CD14-positive monocyte (primary cell): ENCODE measurements at regions not wholly inside any gene's neighbourhood (a gene's known extent, or its start where the extent isn't known, plus 50 kb on each side); places are given as distances from the start of the nearest gene placed in this dataset.

Source experiments
- DNase-seq, 3 donors: peaks; one replicate each; pipeline ENCODE4 v3.0.0-alpha.2; 2011 to 2022
- H2AFZ ChIP-seq: 2 replicates; pipeline ENCODE4 v1.6.0; 2012; ENCODE audit warnings: mild to moderate bottlenecking, low read depth, low read length, inconsistent platforms; ENCODE audit not compliant: insufficient read depth, poor library complexity, severe bottlenecking
- H3K27ac ChIP-seq, 2 donors: 1 replicate in 1 of 2; 2 replicates in 1 of 2; pipeline ENCODE4 v1.5.1; 2012 to 2013; ENCODE audit warnings: low read length in 2 of 2, control low read depth in 1 of 2, inconsistent platforms in 1 of 2, low read depth in 1 of 2, mild to moderate bottlenecking in 1 of 2
- H3K27me3 ChIP-seq, 2 donors: one replicate each; pipeline versions ENCODE4 v1.6.0 to v1.6.1; 2011 to 2013; ENCODE audit warnings: low read length in 2 of 2; ENCODE audit not compliant: control insufficient read depth in 2 of 2, insufficient read depth in 2 of 2
- H3K36me3 ChIP-seq, 2 donors: replicated peaks in 1 of 2; 1 replicate in 1 of 2; 2 replicates in 1 of 2; pipeline versions ENCODE4 v1.5.1 to v1.6.1; 2012 to 2013; ENCODE audit warnings: low read length in 2 of 2, control low read depth in 1 of 2, inconsistent platforms in 1 of 2, mild to moderate bottlenecking in 1 of 2; ENCODE audit not compliant: insufficient read depth in 2 of 2, control insufficient read depth in 1 of 2
- H3K4me1 ChIP-seq, 2 donors: 1 replicate in 1 of 2; 2 replicates in 1 of 2; pipeline versions ENCODE4 v1.5.1 to v1.6.1; 2012 to 2013; ENCODE audit warnings: low read length in 2 of 2, control low read depth in 1 of 2, inconsistent platforms in 1 of 2, mild to moderate bottlenecking in 1 of 2, moderate library complexity in 1 of 2; ENCODE audit not compliant: insufficient read depth in 2 of 2, control insufficient read depth in 1 of 2
- H3K4me2 ChIP-seq: replicated peaks from 2 replicates; pipeline ENCODE3; 2012; ENCODE audit warnings: low read length, moderate library complexity, mild to moderate bottlenecking; ENCODE audit not compliant: poor library complexity, severe bottlenecking; ENCODE audit errors: extremely low read depth
- H3K4me3 ChIP-seq, 3 experiments: fragments of 200-600 bp in 1 of 3; sonication (generic) in 1 of 3; replicated peaks in 1 of 3; 1 replicate in 2 of 3; 2 replicates in 1 of 3; pipeline ENCODE4 v1.5.1; 2011 to 2013; ENCODE audit warnings: low read length in 3 of 3, mild to moderate bottlenecking in 3 of 3, control low read depth in 2 of 3, low read depth in 2 of 3, inconsistent platforms in 1 of 3, moderate library complexity in 1 of 3
- H3K79me2 ChIP-seq: 2 replicates; pipeline ENCODE4 v1.6.0; 2012; ENCODE audit warnings: mild to moderate bottlenecking, control low read depth, inconsistent platforms, low read length, moderate library complexity; ENCODE audit not compliant: insufficient read depth
- H3K9ac ChIP-seq: 2 replicates; pipeline ENCODE4 v1.6.0; 2017; ENCODE audit warnings: low read length, mild to moderate bottlenecking; ENCODE audit not compliant: insufficient read depth, poor library complexity, severe bottlenecking
- H3K9me3 ChIP-seq, 2 donors: replicated peaks in 1 of 2; 1 replicate in 1 of 2; 2 replicates in 1 of 2; pipeline versions ENCODE4 v1.5.1 to v1.6.1; 2012 to 2013; ENCODE audit warnings: low read length in 2 of 2, control low read depth in 1 of 2; ENCODE audit not compliant: control insufficient read depth in 1 of 2, insufficient read depth in 1 of 2
- H4K20me1 ChIP-seq: 2 replicates; pipeline ENCODE4 v1.6.0; 2012; ENCODE audit warnings: mild to moderate bottlenecking, low read length, control low read depth, moderate library complexity; ENCODE audit not compliant: insufficient read depth
- H3K27ac Mint-ChIP-seq, 7 donors: one replicate each; pipeline ENCODE4 v1.8.0; 2020; ENCODE audit warnings: mild to moderate bottlenecking in 7 of 7, mixed read lengths in 7 of 7, moderate library complexity in 6 of 7, inconsistent platforms in 2 of 7
- H3K27me3 Mint-ChIP-seq, 3 donors: one replicate each; pipeline ENCODE4 v1.8.0; 2021 to 2022; ENCODE audit warnings: low read depth in 3 of 3, mild to moderate bottlenecking in 3 of 3, mixed read lengths in 3 of 3, moderate library complexity in 3 of 3, inconsistent platforms in 1 of 3
- H3K36me3 Mint-ChIP-seq, 2 donors: one replicate each; pipeline ENCODE4 v1.8.0; 2020; ENCODE audit warnings: mixed read lengths in 2 of 2, inconsistent platforms in 1 of 2, mild to moderate bottlenecking in 1 of 2
- H3K4me1 Mint-ChIP-seq: one replicate; pipeline ENCODE4 v1.8.0; 2020; ENCODE audit warnings: mild to moderate bottlenecking, mixed read lengths
- H3K4me3 Mint-ChIP-seq, 2 donors: one replicate each; pipeline ENCODE4 v1.8.0; 2020; ENCODE audit warnings: mild to moderate bottlenecking in 2 of 2, mixed read lengths in 2 of 2, moderate library complexity in 1 of 2
- H3K9me3 Mint-ChIP-seq, 7 donors: one replicate each; pipeline ENCODE4 v1.8.0; 2020 to 2022; ENCODE audit warnings: mixed read lengths in 7 of 7, mild to moderate bottlenecking in 6 of 7, moderate library complexity in 6 of 7, inconsistent platforms in 2 of 7
- WGBS: methylation state at CpG from one replicate; pipeline ENCODE4 v1.1.5; 2013; ENCODE audit warnings: missing lambda C conversion rate; ENCODE audit not compliant: insufficient coverage; 5-methylcytosine and 5-hydroxymethylcytosine counted together
- intact Hi-C, 2 donors: fragments of 100-400 bp; cut with micrococcal nuclease; formaldehyde crosslinking; loops; one replicate each; pipeline versions ENCODE4 v1.15.0 to v1.15.1; 2023
- TF ChIP-seq, protein P1 (sequence below): fragments of 200-600 bp; IDR thresholded peaks from one replicate; pipeline ENCODE4 v1.8.0; 2022; ENCODE audit warnings: antibody characterized with exemption, mild to moderate bottlenecking

DNA sequence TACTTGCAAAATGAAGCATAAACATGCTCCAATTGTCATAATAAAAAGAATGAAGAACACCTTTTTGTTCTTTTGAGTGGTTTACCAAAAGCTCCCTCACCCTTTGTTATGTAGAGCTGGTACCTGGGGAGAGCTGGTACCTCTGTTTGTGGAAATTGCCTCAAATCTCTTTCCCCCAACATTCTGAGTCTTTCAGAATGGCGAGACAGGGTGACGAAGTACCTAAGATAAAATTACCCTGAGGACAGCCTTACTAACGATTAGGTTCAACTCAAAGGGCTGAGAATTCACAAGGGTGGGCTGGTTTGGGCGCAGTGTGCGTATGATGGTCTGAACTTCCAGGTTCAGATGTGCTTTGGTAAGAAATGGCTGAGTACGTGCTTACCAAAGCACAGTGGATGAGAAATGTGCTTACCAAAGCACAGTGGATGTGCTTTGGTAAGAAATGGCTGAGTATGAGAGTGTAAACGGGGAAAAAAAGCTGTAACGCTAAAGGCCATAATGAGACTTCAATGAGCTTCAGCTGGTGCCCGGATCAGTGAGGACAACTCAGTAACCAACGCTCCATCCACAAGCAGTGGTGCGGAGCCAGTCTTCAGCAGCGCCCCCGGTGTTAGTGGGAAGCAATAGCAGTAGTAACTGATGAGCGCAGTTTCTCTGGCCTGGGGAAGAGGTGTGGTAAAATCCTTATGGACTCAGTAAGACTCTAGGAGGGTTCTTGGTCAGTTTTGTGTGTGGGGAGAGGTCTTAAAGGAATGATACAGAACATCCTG is 72.3 kb upstream of the LRIG1 start:
- H3K27me3 Mint-ChIP-seq: peaks cover 0 to 4% (median 0%) of the 10 kb centered on the region in 3 donors
- Histone ChIP-seq H2AFZ (no peak overlapping the region), H3K4me1 (no peaks in the 10 kb centered on the region), H3K9ac (no peak overlapping the region), H4K20me1 (no peaks in the 10 kb centered on the region), H3K27ac (no peak overlapping the region), H3K9me3 (no peaks in the 10 kb centered on the region), H3K79me2 (no peaks in the 10 kb centered on the region), H3K4me2 (no peak overlapping the region), H3K27me3 (no peaks in the 10 kb centered on the region), H3K4me3 (no peak overlapping the region), H3K36me3 (no peaks in the 10 kb centered on the region)
- H3K27ac Mint-ChIP-seq: no peak overlapping the region
- no peak overlapping the region for H3K4me3 Mint-ChIP-seq
- no peaks in the 10 kb centered on the region for H3K36me3 Mint-ChIP-seq
- intact Hi-C loops: no loop called here
- no peak for DNase-seq
- 78% methylated on average over 14 of the region's 14 CpGs for WGBS
- H3K4me1 Mint-ChIP-seq: no peaks in the 10 kb centered on the region
- TF ChIP-seq, protein P1, sequence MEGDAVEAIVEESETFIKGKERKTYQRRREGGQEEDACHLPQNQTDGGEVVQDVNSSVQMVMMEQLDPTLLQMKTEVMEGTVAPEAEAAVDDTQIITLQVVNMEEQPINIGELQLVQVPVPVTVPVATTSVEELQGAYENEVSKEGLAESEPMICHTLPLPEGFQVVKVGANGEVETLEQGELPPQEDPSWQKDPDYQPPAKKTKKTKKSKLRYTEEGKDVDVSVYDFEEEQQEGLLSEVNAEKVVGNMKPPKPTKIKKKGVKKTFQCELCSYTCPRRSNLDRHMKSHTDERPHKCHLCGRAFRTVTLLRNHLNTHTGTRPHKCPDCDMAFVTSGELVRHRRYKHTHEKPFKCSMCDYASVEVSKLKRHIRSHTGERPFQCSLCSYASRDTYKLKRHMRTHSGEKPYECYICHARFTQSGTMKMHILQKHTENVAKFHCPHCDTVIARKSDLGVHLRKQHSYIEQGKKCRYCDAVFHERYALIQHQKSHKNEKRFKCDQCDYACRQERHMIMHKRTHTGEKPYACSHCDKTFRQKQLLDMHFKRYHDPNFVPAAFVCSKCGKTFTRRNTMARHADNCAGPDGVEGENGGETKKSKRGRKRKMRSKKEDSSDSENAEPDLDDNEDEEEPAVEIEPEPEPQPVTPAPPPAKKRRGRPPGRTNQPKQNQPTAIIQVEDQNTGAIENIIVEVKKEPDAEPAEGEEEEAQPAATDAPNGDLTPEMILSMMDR: no peak
- peaks cover 0 to 7% (median 0%) of the 10 kb centered on the region in 7 donors for H3K9me3 Mint-ChIP-seq

DNA sequence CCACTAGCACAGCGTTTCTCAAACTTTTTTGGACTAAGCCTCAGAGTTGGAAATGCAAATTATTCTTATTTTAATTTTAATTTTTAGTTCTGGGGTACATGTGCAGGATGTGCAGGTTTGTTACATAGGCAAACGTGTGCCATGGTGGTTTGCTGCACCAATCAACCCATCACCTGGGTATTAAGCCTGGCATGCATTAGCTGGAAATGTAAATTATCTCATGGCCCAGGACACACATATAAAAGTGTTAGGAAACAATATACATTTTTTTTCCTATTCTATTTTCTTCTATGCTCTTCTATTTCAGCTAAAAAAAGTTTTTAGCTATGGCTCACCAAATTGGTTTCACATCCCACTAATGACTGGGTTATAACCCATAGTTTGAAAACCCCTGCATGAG is 73.3 kb upstream of the LRIG1 start:
- Histone ChIP-seq H2AFZ (no peak overlapping the region), H3K4me2 (no peak overlapping the region), H3K9ac (no peak overlapping the region), H3K79me2 (no peaks in the 10 kb centered on the region), H3K4me1 (no peaks in the 10 kb centered on the region), H3K9me3 (peaks cover 0 to 6% of the 10 kb centered on the region in 2 donors), H4K20me1 (no peaks in the 10 kb centered on the region), H3K36me3 (no peaks in the 10 kb centered on the region), H3K27me3 (no peaks in the 10 kb centered on the region), H3K4me3 (no peak overlapping the region), H3K27ac (no peak overlapping the region)
- Mint-ChIP-seq H3K4me1 (no peaks in the 10 kb centered on the region), H3K27me3 (peaks cover 0 to 3% (median 0%) of the 10 kb centered on the region in 3 donors), H3K4me3 (no peak overlapping the region), H3K9me3 (peaks cover 0 to 9% (median under 1%) of the 10 kb centered on the region in 7 donors), H3K36me3 (no peaks in the 10 kb centered on the region), H3K27ac (no peak overlapping the region)
- intact Hi-C loops: no loop called here
- no peak for DNase-seq
- TF ChIP-seq, protein P1: no peak
- no CpG with 5 or more reads among the region's 2 CpGs for WGBS
